ENCODE measurements at regions not wholly inside any gene's neighbourhood (a gene's known extent, or its start where the extent isn't known, plus 50 kb on each side); places are given as distances from the start of the nearest gene placed in this dataset.
A peak's percentile ranks its signal among the peaks of the same experiment; 100 is the strongest.

- no peak for DNase-seq
Observed at GRCh38 chr14:98608071-98609060, 663.6 kb downstream of the BCL11B start.

- no peak for DNase-seq
Observed at GRCh38 chr14:98612434-98613200, 659.4 kb downstream of the BCL11B start.

DNA sequence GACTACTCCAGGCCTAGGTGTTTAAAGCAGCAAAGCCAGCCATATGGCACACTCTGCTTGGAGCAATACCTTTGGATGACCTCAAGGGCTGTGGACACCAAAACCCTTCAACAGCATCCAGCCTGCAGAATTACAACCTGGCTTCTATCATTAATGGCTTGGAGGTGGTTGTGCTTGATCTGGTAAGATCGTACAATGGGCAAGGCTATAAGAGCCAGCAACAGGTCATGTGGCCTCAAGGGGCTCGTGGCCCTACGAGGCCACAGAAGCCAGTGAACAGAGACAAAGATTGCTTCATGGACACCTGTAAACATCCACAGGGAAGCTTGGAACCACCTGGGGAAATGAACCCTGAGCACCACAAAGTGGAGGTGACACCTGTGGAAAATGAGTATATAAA lies 657.3 kb downstream of the BCL11B start:
- DNase-seq, result no peak

- DNase-seq, result no peak
Observed at GRCh38 chr14:98622208-98623051, 649.6 kb downstream of the BCL11B start.

- DNase-seq, result no peak
Observed at GRCh38 chr14:98623788-98624415, 648.1 kb downstream of the BCL11B start.

- DNase-seq, result peak; percentile 71
Observed at GRCh38 chr14:98633380-98633779, 638.6 kb downstream of the BCL11B start.

- no peak for DNase-seq
Observed at GRCh38 chr14:98634043-98634820, 637.8 kb downstream of the BCL11B start.

DNA sequence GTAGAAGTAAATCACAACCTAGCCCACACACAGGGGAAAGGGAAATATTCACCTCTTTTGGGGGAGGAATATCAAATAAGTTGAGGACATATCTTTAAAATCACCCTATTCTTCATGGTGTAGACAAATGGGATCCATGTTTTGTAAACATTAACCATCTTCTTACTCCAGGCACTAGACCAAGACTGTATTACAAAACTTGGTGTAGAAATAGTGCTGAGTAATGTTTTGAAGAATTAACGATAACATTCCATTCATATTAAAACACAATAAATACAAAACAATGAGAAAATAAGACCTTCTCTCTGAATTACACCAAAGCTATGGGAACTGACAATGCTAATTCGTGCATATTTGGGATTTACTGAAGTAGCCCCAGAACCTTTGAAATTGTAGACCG lies 633.6 kb downstream of the BCL11B start:
- DNase-seq, result no peak

- no peak for DNase-seq
Observed at GRCh38 chr14:98647754-98648153, 624.2 kb downstream of the BCL11B start.

GRCh38 chr14:98651037-98651436 lies 621.0 kb downstream of the BCL11B start:
- no peak for DNase-seq

DNA sequence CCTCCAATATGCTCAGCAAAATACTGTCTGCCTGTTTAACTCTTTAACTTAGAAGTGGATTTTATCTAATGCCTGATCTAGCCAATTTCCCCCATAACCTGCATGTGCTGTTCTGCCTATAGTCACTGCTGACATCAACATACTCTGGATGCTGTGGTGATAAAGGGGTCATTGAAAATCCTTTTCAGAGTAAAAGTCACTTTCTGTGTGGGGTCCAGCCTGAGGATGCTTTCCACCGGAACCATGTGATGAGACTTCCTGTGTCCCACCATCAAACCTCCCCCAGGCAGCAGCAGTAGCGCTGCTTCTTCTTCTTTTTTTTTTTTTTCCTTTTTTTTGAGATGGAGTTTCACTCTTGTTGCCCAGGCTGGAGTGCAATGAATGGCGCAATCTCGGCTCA lies 607.0 kb downstream of the BCL11B start:
- no peak for DNase-seq

DNA sequence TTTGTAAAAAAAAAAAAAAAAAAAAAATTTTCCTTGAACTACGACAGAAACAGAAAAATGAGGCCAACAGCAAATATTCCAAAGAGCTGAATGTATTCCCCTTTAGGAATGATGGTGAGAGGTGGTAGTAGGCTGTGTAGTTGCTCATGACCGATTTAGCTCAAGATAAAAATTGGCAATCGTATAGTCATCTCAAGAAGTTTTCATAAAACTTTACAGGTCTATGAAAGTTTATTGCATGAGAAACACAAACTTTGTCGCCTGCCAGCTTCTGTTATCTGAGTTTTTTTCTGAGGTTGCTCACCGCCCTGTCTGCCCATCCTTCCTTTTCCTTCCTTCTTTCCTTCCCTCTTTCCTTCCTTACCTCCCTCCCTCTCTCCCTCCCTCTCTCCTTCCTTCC lies 605.5 kb downstream of the BCL11B start:
- no peak for DNase-seq

DNA sequence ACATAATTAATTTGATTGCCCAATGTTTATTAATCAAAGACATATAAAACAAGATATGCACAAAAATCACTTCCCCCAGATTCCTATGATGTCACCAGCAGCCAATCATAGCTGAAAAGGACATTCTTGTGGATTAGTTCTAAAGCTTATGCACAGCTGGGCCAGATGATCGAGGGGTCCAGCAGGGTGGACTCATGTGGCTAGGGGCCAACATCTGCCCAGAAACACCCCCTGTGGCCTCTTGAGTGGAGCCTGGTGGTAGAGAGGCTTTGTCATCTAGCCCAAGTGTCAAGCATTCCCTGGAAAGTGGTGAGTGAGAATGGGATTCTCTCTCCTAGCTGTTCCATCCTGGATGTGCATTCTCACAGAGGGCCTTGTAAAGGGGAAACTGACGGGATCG lies 590.0 kb downstream of the BCL11B start:
- DNase-seq, result no peak

DNA sequence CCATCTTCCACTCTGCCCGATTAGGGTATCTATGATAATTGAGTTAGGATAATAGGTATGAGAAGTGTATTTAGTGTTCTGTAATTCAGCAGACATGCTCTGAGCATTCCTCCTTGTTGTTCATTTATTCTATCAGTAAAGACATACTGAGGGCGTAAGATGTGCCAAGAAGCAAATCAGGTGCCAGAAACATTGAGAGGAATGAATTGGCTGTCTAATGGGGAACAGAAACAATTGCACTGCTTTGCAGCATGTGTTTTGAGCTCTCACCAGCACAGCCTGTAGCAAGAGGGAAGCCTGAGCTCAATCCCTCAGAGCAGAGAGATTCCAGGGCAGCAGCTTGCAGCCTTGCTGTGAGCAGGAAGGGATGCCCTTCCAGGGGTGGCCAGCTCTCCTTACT lies 589.3 kb downstream of the BCL11B start:
- DNase-seq, result no peak

DNA sequence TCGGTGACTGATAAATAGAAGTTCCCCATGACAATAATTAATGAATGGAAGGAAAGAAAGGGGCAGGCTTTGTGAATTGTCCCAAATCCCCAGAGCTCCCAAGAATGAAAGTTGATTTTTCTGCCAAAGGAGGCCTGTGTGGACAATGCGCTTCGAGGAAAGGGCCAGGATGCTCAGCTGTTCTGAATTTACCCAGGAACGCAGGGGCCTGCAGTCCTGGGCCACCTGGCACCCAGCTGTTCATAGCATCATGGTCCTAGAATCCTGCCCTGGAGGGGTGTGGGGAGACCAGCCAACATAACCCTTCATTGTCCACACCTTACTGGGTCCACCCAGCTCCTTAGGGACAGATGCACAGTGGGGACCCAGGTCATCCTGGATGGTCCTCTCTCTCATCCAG lies 587.5 kb downstream of the BCL11B start:
- DNase-seq, result no peak

DNA sequence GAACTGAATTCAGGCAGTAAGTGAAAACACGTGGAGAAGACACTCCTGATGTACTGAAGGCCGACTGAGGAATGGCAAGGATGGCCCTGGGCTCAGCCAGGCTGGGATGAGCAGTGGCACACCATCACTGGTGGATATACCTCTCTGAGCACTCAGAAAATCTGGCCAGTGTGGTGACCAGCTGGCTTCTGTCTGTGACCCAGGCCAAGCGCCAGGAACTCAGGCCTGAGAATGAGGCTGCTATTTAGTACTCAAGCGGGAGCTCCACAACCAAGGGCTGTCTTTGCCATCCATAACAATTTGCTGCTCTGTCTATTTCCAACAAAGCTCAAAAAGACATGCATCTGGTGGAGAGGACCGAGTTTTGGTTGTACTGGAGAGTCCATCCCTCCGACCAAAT lies 586.3 kb downstream of the BCL11B start:
- DNase-seq, result no peak

GRCh38 chr14:98688446-98688845 lies 583.6 kb downstream of the BCL11B start:
- no peak for DNase-seq

DNA sequence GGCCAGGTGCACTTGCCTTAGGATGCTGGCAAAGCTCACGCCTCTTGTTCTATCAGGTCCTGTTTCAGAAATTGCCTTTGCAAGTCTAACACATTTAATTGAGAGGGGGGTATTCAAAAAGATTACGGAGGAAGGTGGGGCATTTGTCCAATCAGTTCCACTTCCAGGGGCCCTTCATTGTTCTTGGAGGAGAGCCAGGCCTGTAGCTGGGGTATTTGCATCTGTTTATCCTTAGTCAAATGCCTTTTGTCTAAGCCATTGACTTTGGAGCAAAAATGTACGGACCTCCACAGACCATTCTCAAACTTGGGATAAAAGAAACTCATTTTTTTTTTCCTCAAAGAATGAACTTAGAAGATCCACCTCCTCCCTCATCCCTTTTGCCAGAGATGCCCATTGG lies 582.0 kb downstream of the BCL11B start:
- DNase-seq, result no peak

DNA sequence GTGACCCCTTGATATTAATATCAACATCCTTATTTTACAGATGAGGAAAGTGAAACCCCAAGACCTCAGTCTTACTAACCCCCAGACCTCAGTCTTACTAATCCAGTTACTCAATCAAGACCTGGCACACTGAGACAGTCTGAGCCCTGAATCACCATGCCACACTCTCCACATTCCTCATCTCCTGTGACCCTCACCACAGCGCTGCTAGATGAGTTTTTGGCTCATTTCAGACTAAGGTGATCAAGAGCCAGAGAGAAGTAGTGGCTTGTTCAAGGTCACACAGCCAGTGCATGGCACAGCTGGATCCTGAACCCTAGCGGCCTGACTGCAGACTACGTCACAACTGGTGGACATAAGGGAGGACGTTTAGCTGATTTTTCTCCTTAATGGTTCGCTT lies 579.2 kb downstream of the BCL11B start:
- no peak for DNase-seq

DNA sequence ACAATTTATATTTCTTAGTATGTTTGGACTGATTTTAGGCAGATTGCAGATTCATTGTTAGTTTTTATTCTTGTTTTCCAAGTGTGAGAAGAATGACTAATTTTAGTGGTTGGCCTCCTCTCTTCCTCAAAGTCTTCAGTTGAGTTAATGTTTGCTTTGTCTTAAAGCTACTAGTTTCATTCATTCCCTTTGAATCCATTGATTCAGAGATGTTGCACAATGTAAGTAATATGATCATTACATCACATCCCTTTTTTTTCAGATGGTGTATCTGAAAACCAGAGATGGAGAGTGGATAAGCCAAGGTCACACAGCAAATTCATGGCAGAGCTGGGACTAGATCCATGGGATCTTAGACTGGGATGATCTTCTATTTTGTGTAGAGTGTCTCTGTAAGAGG lies 577.5 kb downstream of the BCL11B start:
- DNase-seq, result no peak

- no peak for DNase-seq
Observed at GRCh38 chr14:98695809-98696208, 576.2 kb downstream of the BCL11B start.

- no peak for DNase-seq
Observed at GRCh38 chr14:98698341-98698740, 573.7 kb downstream of the BCL11B start.

All from DMS53 (cell line).